CD8-positive, alpha-beta memory T cell (primary cell): ENCODE measurements at regions not wholly inside any gene's neighbourhood (a gene's known extent, or its start where the extent isn't known, plus 50 kb on each side); places are given as distances from the start of the nearest gene placed in this dataset.
A peak's percentile ranks its signal among the peaks of the same experiment; 100 is the strongest.

Source experiments
- CTCF ChIA-PET: fragments of 350-600 bp; sonication (Branson Sonifier 250); formaldehyde crosslinking; loops from one replicate; lab custom pipeline; 2021; ENCODE audit warnings: antibody characterized with exemption; lab: Charles Lee
- POLR2A ChIA-PET: fragments of 350-600 bp; sonication (Branson Sonifier 250); formaldehyde crosslinking; loops from one replicate; lab custom pipeline; 2021; ENCODE audit warnings: antibody characterized with exemption; lab: Charles Lee
- DNase-seq, 5 donors: peaks; one replicate each; pipeline versions ENCODE4 v3.0.0 to v3.0.0-alpha.2; 2020 to 2022; ENCODE audit warnings: mixed read lengths in 1 of 5
- H3K27ac ChIP-seq: one replicate; pipeline ENCODE4 v1.7.0; 2013; ENCODE audit warnings: low read depth, mild to moderate bottlenecking, low read length, moderate library complexity
- H3K27me3 ChIP-seq: 2 replicates; pipeline ENCODE4 v1.7.0; 2013; ENCODE audit warnings: low read length, mild to moderate bottlenecking; ENCODE audit not compliant: insufficient read depth, poor library complexity, severe bottlenecking
- H3K36me3 ChIP-seq: 2 replicates; pipeline ENCODE4 v1.7.0; 2013; ENCODE audit warnings: mild to moderate bottlenecking, low read length, moderate library complexity; ENCODE audit not compliant: insufficient read depth
- H3K4me1 ChIP-seq: 2 replicates; pipeline ENCODE4 v1.7.0; 2013; ENCODE audit warnings: mild to moderate bottlenecking, low read length, moderate library complexity; ENCODE audit not compliant: insufficient read depth
- H3K4me3 ChIP-seq: 2 replicates; pipeline ENCODE4 v1.7.0; 2013; ENCODE audit warnings: mild to moderate bottlenecking, low read length
- H3K9me3 ChIP-seq: 2 replicates; pipeline ENCODE4 v1.7.0; 2013; ENCODE audit warnings: mild to moderate bottlenecking, low read length
- H3K27ac Mint-ChIP-seq, 8 donors: one replicate each; pipeline ENCODE4 v1.8.0; 2020 to 2021; ENCODE audit warnings: mixed read lengths in 8 of 8, mild to moderate bottlenecking in 6 of 8, inconsistent platforms in 3 of 8, moderate library complexity in 3 of 8
- H3K27me3 Mint-ChIP-seq, 2 donors: one replicate each; pipeline ENCODE4 v1.8.0; 2020 to 2021; ENCODE audit warnings: mixed read lengths in 2 of 2, mild to moderate bottlenecking in 1 of 2, moderate library complexity in 1 of 2
- H3K36me3 Mint-ChIP-seq, 3 donors: one replicate each; pipeline ENCODE4 v1.8.0; 2020 to 2021; ENCODE audit warnings: mixed read lengths in 3 of 3, inconsistent platforms in 1 of 3, mild to moderate bottlenecking in 1 of 3
- H3K4me1 Mint-ChIP-seq, 3 donors: one replicate each; pipeline ENCODE4 v1.8.0; 2020 to 2021; ENCODE audit warnings: mixed read lengths in 3 of 3, inconsistent platforms in 1 of 3, mild to moderate bottlenecking in 1 of 3
- H3K4me3 Mint-ChIP-seq, 7 donors: one replicate each; pipeline ENCODE4 v1.8.0; 2020 to 2021; ENCODE audit warnings: mixed read lengths in 7 of 7, mild to moderate bottlenecking in 6 of 7, moderate library complexity in 4 of 7, inconsistent platforms in 2 of 7
- H3K9me3 Mint-ChIP-seq, 5 donors: one replicate each; pipeline ENCODE4 v1.8.0; 2020 to 2022; ENCODE audit warnings: mixed read lengths in 5 of 5, mild to moderate bottlenecking in 3 of 5, moderate library complexity in 2 of 5, inconsistent platforms in 1 of 5

DNA sequence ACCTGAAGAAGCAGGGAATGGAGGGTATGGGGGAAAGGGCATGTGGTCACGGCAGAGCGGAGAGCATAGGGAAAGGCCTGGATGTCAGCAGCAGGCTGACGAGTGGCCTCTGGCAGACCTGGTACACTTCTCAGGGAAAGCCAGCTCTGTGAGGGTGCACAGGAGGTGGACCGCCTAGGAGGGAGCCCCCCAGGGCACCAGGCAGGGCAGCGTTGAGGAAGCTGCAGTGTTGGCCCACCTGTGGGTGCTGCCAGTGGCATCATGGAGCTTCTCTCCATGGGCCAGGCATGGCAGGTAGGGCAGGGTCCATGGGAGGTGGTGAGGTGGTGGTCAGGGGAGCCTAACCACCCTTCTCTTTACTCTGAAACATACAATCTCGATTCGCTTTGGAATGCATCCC, 143.0 kb upstream of the PITX1 start:
- ChIA-PET POLR2A (no interaction called here), CTCF (interaction anchor here (1.2 kb wide), 1 partner anchor 16 kb away, joined by 4 read pairs; no protein-coding TSS in a partner anchor)
- Histone ChIP-seq H3K27me3 (no peaks in the 10 kb centered on the region), H3K36me3 (no peaks in the 10 kb centered on the region), H3K4me3 (no peak overlapping the region), H3K4me1 (no peaks in the 10 kb centered on the region), H3K27ac (no peak overlapping the region), H3K9me3 (no peaks in the 10 kb centered on the region)
- Mint-ChIP-seq H3K4me3 (no peak overlapping the region), H3K27ac (no peak overlapping the region), H3K9me3 (peaks cover 0 to 2% (median 0%) of the 10 kb centered on the region in 5 donors), H3K4me1 (no peaks in the 10 kb centered on the region), H3K36me3 (no peaks in the 10 kb centered on the region), H3K27me3 (peaks cover 20 to 43% of the 10 kb centered on the region in 2 donors)
- DNase-seq = no peak

DNA sequence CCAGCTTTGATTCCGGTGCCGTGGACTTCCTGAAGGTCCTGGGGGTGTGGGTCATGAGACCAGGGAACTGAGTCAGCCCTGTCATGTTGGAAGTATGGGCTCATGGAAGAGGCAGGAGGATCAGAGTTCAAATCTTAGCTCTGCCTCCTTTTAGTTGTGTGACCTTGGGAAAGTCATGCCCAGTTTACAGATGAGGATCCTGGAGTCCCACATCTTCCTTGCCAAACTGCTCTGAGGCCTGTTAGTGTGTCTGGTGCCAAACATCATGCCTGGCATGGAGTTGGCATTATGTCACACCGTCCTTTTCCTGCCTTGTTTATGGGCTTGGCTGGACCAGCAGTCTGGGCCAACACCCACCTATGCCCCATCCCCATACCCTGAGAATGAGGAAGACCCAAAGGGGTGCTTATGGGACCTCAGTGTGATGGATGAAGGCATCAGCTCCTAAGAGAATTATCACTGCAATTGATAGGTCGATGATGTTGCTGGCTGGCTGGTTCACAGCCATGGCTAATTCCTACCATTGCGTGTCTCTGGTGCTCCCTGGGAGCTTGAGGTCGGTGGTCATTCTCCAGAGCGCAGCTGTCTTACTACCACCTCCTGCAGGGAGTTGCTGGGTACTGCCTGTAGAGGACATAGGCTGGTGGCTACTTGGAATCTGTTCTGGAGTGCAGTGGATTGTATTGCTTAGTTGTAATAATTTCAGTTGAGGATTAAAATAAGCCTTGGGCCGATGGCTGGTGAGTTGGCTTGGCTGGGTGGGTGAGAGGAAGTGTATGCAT, 140.5 kb upstream of the PITX1 start:
- CTCF ChIA-PET = no interaction called here
- peaks cover 0 to 2% (median 0%) of the 10 kb centered on the region in 5 donors for H3K9me3 Mint-ChIP-seq
- Histone ChIP-seq H3K9me3 (no peaks in the 10 kb centered on the region), H3K36me3 (no peaks in the 10 kb centered on the region), H3K4me1 (no peaks in the 10 kb centered on the region), H3K4me3 (no peak overlapping the region), H3K27me3 (no peaks in the 10 kb centered on the region), H3K27ac (peak overlapping the region; percentile 38)
- no peak overlapping the region for H3K4me3 Mint-ChIP-seq
- peaks cover 23 to 50% of the 10 kb centered on the region in 2 donors for H3K27me3 Mint-ChIP-seq
- no peaks in the 10 kb centered on the region for H3K36me3 Mint-ChIP-seq
- H3K4me1 Mint-ChIP-seq = no peaks in the 10 kb centered on the region
- peak overlapping the region in 1 of 8 donors; percentile 72 for H3K27ac Mint-ChIP-seq
- POLR2A ChIA-PET = no interaction called here
- DNase-seq = no peak

DNA sequence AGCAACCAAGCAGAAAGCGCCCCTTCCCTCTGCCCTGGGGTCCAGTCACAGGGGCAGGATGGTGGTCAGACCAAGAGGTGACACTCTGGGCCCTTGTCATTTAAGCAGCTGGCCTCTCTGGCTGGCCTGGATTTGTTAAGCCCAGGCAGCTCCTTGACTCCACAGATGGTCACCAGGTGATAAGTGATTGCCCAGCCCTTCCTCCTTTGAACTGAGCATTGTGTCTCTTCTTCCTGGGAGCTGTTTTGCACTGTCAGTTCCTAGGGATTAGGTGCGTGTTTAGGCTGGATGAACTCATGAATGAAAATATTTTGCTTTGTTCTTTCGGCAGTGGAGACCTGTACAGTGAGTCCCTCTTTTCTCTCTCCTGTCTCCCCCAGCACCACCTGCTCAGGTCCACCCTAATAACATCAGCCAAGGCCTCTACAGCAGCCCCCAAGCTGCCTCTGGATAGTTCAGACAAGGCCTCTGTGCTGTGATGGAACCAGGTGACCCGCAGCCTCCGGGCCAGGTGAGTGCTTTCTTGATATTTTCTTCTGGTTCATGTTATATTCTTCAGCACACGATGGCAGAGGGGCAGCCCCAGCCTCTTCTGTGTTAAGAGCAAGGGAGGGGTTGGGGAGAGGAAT, 139.7 kb upstream of the PITX1 start:
- ChIA-PET CTCF (no interaction called here), POLR2A (no interaction called here)
- peaks cover 0 to 2% (median 0%) of the 10 kb centered on the region in 5 donors for H3K9me3 Mint-ChIP-seq
- no peak for DNase-seq
- peaks cover 23 to 51% of the 10 kb centered on the region in 2 donors for H3K27me3 Mint-ChIP-seq
- peak overlapping the region in 2 of 8 donors; percentile 72 to 77 for H3K27ac Mint-ChIP-seq
- Histone ChIP-seq H3K4me1 (no peaks in the 10 kb centered on the region), H3K4me3 (no peak overlapping the region), H3K27me3 (no peaks in the 10 kb centered on the region), H3K27ac (peak overlapping the region; percentile 38), H3K9me3 (no peaks in the 10 kb centered on the region), H3K36me3 (no peaks in the 10 kb centered on the region)
- no peak overlapping the region for H3K4me3 Mint-ChIP-seq
- H3K36me3 Mint-ChIP-seq = no peaks in the 10 kb centered on the region
- H3K4me1 Mint-ChIP-seq = no peaks in the 10 kb centered on the region

DNA sequence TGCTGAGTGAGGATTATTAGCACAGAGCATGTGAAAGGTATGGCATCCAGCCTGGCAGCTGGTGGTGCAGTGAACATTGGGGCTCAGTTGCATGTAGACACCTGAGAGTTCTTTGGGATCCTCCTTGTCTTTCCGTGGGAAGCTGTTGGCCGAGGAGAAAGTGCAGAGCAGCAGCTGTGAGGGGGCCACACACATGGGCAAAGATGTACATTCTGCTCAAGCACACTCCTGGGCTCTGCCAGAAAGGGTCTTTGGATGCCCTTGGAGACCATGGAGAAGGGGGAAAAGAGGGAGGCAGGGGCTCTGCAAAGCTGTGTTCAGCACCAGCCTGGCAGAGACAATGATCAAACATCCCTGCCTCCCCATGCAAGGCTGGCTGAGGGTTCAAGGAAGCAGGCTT, 138.7 kb upstream of the PITX1 start:
- Histone ChIP-seq H3K36me3 (no peaks in the 10 kb centered on the region), H3K27me3 (no peaks in the 10 kb centered on the region), H3K9me3 (no peaks in the 10 kb centered on the region), H3K4me3 (no peak overlapping the region), H3K4me1 (no peaks in the 10 kb centered on the region), H3K27ac (no peak overlapping the region)
- ChIA-PET CTCF (no interaction called here), POLR2A (no interaction called here)
- Mint-ChIP-seq H3K36me3 (no peaks in the 10 kb centered on the region), H3K27ac (no peak overlapping the region), H3K4me3 (no peak overlapping the region), H3K4me1 (no peaks in the 10 kb centered on the region), H3K27me3 (peaks cover 17 to 50% of the 10 kb centered on the region in 2 donors), H3K9me3 (peaks cover 0 to 2% (median 0%) of the 10 kb centered on the region in 5 donors)
- no peak for DNase-seq

DNA sequence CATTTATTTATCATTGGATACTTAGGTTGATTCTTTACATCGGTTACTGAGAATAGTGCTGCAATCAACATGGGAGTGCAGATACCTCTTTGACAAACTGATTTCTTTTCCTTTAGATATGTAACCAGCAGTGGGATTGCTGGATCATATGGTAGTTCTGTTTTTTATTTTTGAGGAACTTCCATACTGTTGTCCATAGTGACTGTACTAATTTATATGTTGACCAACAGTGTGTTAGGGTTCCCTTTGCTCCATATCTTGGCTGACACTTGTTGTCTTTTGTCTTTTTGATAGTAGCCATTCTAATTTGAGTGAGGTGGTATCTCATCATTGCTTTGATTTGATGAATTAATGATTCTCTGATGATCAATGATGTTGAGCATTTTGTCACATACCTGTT, 137.3 kb upstream of the PITX1 start:
- POLR2A ChIA-PET = no interaction called here
- CTCF ChIA-PET = no interaction called here
- no peak overlapping the region for H3K4me3 ChIP-seq
- no peak overlapping the region for H3K27ac ChIP-seq
- no peak overlapping the region for H3K27ac Mint-ChIP-seq
- H3K36me3 ChIP-seq = no peaks in the 10 kb centered on the region
- no peaks in the 10 kb centered on the region for H3K27me3 ChIP-seq
- no peaks in the 10 kb centered on the region for H3K4me1 ChIP-seq
- no peaks in the 10 kb centered on the region for H3K36me3 Mint-ChIP-seq
- H3K4me1 Mint-ChIP-seq = no peaks in the 10 kb centered on the region
- no peak overlapping the region for H3K4me3 Mint-ChIP-seq
- peaks cover 12 to 46% of the 10 kb centered on the region in 2 donors for H3K27me3 Mint-ChIP-seq
- DNase-seq = no peak
- H3K9me3 Mint-ChIP-seq = no peaks in the 10 kb centered on the region
- no peaks in the 10 kb centered on the region for H3K9me3 ChIP-seq

DNA sequence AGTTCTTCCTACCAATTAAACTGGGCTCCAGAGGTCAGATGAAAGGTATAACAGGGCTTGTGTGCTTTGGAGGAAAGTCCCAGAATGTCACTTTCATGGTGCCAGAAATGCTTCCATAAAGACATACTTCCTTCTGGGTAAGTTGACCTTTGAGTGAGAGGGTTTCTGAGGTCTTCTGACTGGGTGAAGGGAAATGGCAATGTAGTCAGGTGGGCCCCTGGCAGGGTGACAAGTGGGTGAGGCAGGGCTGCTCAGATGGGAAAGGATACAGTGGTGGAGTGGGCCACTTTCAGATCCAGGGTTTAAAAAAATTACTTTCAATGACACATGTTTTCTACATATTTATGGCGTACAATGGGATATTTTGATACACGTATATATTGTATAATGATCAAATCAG, 136.5 kb upstream of the PITX1 start:
- Mint-ChIP-seq H3K27me3 (peaks cover 13 to 42% of the 10 kb centered on the region in 2 donors), H3K4me3 (no peak overlapping the region), H3K27ac (no peak overlapping the region)

DNA sequence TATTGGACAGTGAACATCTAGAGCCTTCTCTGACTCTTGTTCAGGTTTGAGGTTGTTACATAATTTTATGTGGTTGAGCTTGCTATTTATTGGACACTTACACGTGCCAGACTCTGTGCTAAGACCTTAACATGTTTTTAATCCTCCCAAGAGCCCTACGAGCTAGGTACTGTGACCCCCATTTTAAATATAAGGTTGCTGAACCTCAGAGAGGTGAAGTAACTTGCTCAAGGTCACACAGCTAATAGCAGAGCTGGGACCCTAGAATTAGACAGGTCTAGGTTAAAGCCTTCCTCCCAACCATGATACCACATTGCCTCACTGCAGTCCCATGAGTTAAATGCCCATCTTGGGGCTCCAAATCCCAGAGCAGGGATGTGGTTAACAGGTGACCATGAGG, 135.7 kb upstream of the PITX1 start:
- Mint-ChIP-seq H3K4me3 (no peak overlapping the region), H3K4me1 (no peaks in the 10 kb centered on the region), H3K27me3 (peaks cover 14 to 42% of the 10 kb centered on the region in 2 donors), H3K36me3 (no peaks in the 10 kb centered on the region), H3K27ac (no peak overlapping the region), H3K9me3 (peaks cover 0 to 2% (median 0%) of the 10 kb centered on the region in 5 donors)
- Histone ChIP-seq H3K4me3 (no peak overlapping the region), H3K36me3 (no peaks in the 10 kb centered on the region), H3K4me1 (no peaks in the 10 kb centered on the region), H3K9me3 (no peaks in the 10 kb centered on the region), H3K27ac (no peak overlapping the region), H3K27me3 (no peaks in the 10 kb centered on the region)
- no peak for DNase-seq
- ChIA-PET CTCF (no interaction called here), POLR2A (no interaction called here)

More for the DNA sequence above, 136.5 kb upstream of the PITX1 start:
- ChIA-PET POLR2A (no interaction called here), CTCF (no interaction called here)
- H3K9me3 ChIP-seq = no peaks in the 10 kb centered on the region
- no peaks in the 10 kb centered on the region for H3K36me3 ChIP-seq
- peaks cover 0 to 2% (median 0%) of the 10 kb centered on the region in 5 donors for H3K9me3 Mint-ChIP-seq
- H3K4me3 ChIP-seq = no peak overlapping the region
- H3K4me1 ChIP-seq = no peaks in the 10 kb centered on the region
- no peaks in the 10 kb centered on the region for H3K4me1 Mint-ChIP-seq
- H3K36me3 Mint-ChIP-seq = no peaks in the 10 kb centered on the region
- no peak overlapping the region for H3K27ac ChIP-seq
- H3K27me3 ChIP-seq = no peaks in the 10 kb centered on the region
- no peak for DNase-seq

DNA sequence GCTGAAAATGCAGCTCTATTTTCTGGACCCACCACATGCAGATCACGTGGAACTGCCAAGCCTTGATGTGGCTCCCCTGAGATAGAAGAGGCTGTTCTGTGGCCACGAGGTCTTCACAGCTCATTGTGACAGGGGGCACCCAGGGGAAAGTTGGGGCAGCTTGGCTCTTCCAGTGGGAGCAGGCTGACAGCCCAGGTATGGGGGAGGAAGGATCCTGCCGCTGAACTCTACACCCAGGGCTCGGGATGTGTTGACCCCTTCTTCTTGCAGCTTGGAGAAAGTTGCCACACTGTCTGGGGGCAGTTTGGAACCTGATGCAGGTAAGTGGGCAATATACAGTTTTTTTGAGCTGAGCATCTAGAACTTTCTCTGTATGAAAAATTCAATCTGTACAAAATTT, 133.6 kb upstream of the PITX1 start:
- Mint-ChIP-seq H3K36me3 (no peaks in the 10 kb centered on the region), H3K4me1 (no peaks in the 10 kb centered on the region), H3K9me3 (peaks cover 0 to 2% (median 0%) of the 10 kb centered on the region in 5 donors), H3K27me3 (peaks cover 12 to 40% of the 10 kb centered on the region in 2 donors), H3K4me3 (no peak overlapping the region), H3K27ac (no peak overlapping the region)
- no peaks in the 10 kb centered on the region for H3K4me1 ChIP-seq
- H3K27me3 ChIP-seq = no peaks in the 10 kb centered on the region
- H3K27ac ChIP-seq = no peak overlapping the region
- ChIA-PET CTCF (no interaction called here), POLR2A (no interaction called here)
- no peak for DNase-seq
- H3K36me3 ChIP-seq = no peaks in the 10 kb centered on the region
- H3K4me3 ChIP-seq = no peak overlapping the region
- H3K9me3 ChIP-seq = no peaks in the 10 kb centered on the region
